HCT116 (cell line): ENCODE measurements at regions not wholly inside any gene's neighbourhood (a gene's known extent, or its start where the extent isn't known, plus 50 kb on each side); places are given as distances from the start of the nearest gene placed in this dataset.

ENCODE experiments used
- ATAC-seq: fragments of 200-7000 bp; cut with Tn5 transposase; 2 replicates; pipeline ENCODE4 v1.9.1; 2020; ENCODE audit warnings: mild to moderate bottlenecking, moderate library complexity
- BruUV-seq: library from RNA; stranded (reverse); fragments of 400-500 nt; replicated peaks from 2 replicates; lab custom pipeline; 2021; lab: Mats Ljungman, UMichigan
- CTCF ChIA-PET: fragments of 300-600 bp; sonication (Branson Sonifier 250); formaldehyde crosslinking; loops from one replicate; lab custom pipeline; 2021; ENCODE audit warnings: antibody characterized with exemption; lab: Charles Lee
- POLR2A ChIA-PET: fragments of 300-600, 350-600 bp; sonication (Branson Sonifier 250); formaldehyde crosslinking; loops from one replicate; lab custom pipeline; 2021; ENCODE audit warnings: antibody characterized with exemption; lab: Charles Lee
- RAD21 ChIA-PET, 2 experiments: fragments of 300-600 bp; sonication (Branson Sonifier 250); formaldehyde crosslinking; loops; one replicate each; lab custom pipeline; 2023; ENCODE audit warnings: low total read pairs in 2 of 2; ENCODE audit not compliant: uncharacterized antibody in 2 of 2, unreplicated experiment in 2 of 2, low non-redundant PET in 1 of 2; lab: Charles Lee
- DNase-seq: peaks from one replicate; pipeline ENCODE4 v3.0.0-alpha.2; 2010; ENCODE audit warnings: low read depth, low spot score
- H2AFZ ChIP-seq: fragments of 200-600 bp; shearing (Covaris generic), sonication (generic); 2 replicates; pipeline ENCODE4 v1.6.1; 2017; ENCODE audit warnings: low read depth, mixed run types, mixed read lengths, antibody characterized with exemption, low read length; ENCODE audit not compliant: poor library complexity, severe bottlenecking
- H3K27ac ChIP-seq: 2 replicates; pipeline ENCODE4 v1.5.1; 2012; ENCODE audit warnings: low read depth, low read length
- H3K27me3 ChIP-seq: fragments of 200-600 bp; sonication (generic); 2 replicates; pipeline ENCODE4 v1.6.1; 2016; ENCODE audit warnings: mixed run types, low read length, mixed read lengths; ENCODE audit not compliant: insufficient read depth
- H3K36me3 ChIP-seq, 2 experiments: fragments of 200-500 bp in 1 of 2; fragments of 200-600 bp in 1 of 2; sonication (Bioruptor generic) in 1 of 2; sonication (generic) in 1 of 2; 2 replicates each; pipeline versions ENCODE4 v1.5.1 to v1.6.1; 2014 to 2016; ENCODE audit warnings: low read length in 2 of 2, inconsistent platforms in 1 of 2, mixed read lengths in 1 of 2, mixed run types in 1 of 2; ENCODE audit not compliant: insufficient read depth in 2 of 2, control insufficient read depth in 1 of 2
- H3K4me1 ChIP-seq, 2 experiments: fragments of 200-600 bp in 1 of 2; sonication (generic) in 1 of 2; 2 replicates each; pipeline versions ENCODE4 v1.5.1 to v1.6.1; 2012 to 2017; ENCODE audit warnings: low read length in 2 of 2, inconsistent platforms in 1 of 2, mild to moderate bottlenecking in 1 of 2, mixed read lengths in 1 of 2, mixed run types in 1 of 2, moderate library complexity in 1 of 2; ENCODE audit not compliant: insufficient read depth in 2 of 2, control insufficient read depth in 1 of 2
- H3K4me2 ChIP-seq: fragments of 200-600 bp; sonication (generic); 2 replicates; pipeline ENCODE4 v1.6.1; 2017; ENCODE audit warnings: mixed run types, low read length, mixed read lengths
- H3K4me3 ChIP-seq, 2 experiments: fragments of 200-600 bp in 1 of 2; sonication (generic) in 1 of 2; replicated peaks in 1 of 2; 2 replicates each; pipeline ENCODE4 v1.5.1; 2011 to 2016; ENCODE audit warnings: low read length in 2 of 2, control low read depth in 1 of 2, low read depth in 1 of 2, mild to moderate bottlenecking in 1 of 2, mixed read lengths in 1 of 2, mixed run types in 1 of 2
- H3K79me2 ChIP-seq: fragments of 200-600 bp; sonication (generic); 2 replicates; pipeline ENCODE4 v1.6.1; 2017; ENCODE audit warnings: mild to moderate bottlenecking, mixed run types, low read length, moderate library complexity, mixed read lengths; ENCODE audit not compliant: insufficient read depth
- H3K9ac ChIP-seq: fragments of 200-600 bp; sonication (generic); 2 replicates; pipeline ENCODE4 v1.6.1; 2016; ENCODE audit warnings: low read length, mixed read lengths
- H3K9me2 ChIP-seq: fragments of 200-600 bp; sonication (generic), shearing (Covaris generic); 2 replicates; pipeline ENCODE4 v1.6.1; 2017; ENCODE audit warnings: mixed run types, mild to moderate bottlenecking, moderate library complexity; ENCODE audit not compliant: insufficient read depth
- H3K9me3 ChIP-seq, 2 experiments: fragments of 200-500 bp in 1 of 2; fragments of 200-600 bp in 1 of 2; sonication (Bioruptor generic) in 1 of 2; sonication (generic) in 1 of 2; 2 replicates each; pipeline ENCODE4 v1.6.1; 2014 to 2017; ENCODE audit warnings: low read length in 2 of 2, mixed read lengths in 2 of 2, inconsistent platforms in 1 of 2, low read depth in 1 of 2, mild to moderate bottlenecking in 1 of 2, mixed run types in 1 of 2, moderate library complexity in 1 of 2; ENCODE audit not compliant: control insufficient read depth in 1 of 2, insufficient read depth in 1 of 2
- H4K20me1 ChIP-seq: fragments of 200-600 bp; sonication (generic), shearing (Covaris generic); 2 replicates; pipeline ENCODE4 v1.6.1; 2017; ENCODE audit warnings: mixed run types, mild to moderate bottlenecking, moderate library complexity; ENCODE audit not compliant: insufficient read depth
- CBX3 ChIP-seq: IDR thresholded peaks from 2 replicates; pipeline ENCODE4 v1.6.1; 2012; ENCODE audit warnings: low read depth
- EGR1 ChIP-seq: IDR thresholded peaks from 2 replicates; pipeline ENCODE4 v1.6.1; 2012; ENCODE audit warnings: low read depth
- EZH2 ChIP-seq: fragments of 200-600 bp; sonication (generic); IDR thresholded peaks from 2 replicates; pipeline ENCODE4 v1.6.1; 2017; ENCODE audit warnings: antibody characterized with exemption, mixed run types
- EZH2phosphoT487 ChIP-seq: fragments of 200-600 bp; IDR thresholded peaks from 2 replicates; pipeline ENCODE4 v1.6.1; 2018; ENCODE audit warnings: antibody characterized with exemption, borderline replicate concordance
- FOSL1 ChIP-seq: IDR thresholded peaks from 2 replicates; pipeline ENCODE4 v1.6.1; 2012; ENCODE audit warnings: low read depth
- JUND ChIP-seq: IDR thresholded peaks from 2 replicates; pipeline ENCODE4 v1.6.1; 2012
- POLR2A ChIP-seq: IDR thresholded peaks from 2 replicates; pipeline ENCODE4 v1.7.0; 2011; ENCODE audit warnings: borderline replicate concordance; ENCODE audit not compliant: insufficient read depth, insufficient read length; ENCODE audit errors: extremely low read depth
- POLR2AphosphoS5 ChIP-seq: IDR thresholded peaks from 2 replicates; pipeline ENCODE4 v1.6.1; 2011; ENCODE audit warnings: mild to moderate bottlenecking, low read depth, low read length, moderate library complexity
- RAD21 ChIP-seq: IDR thresholded peaks from 2 replicates; pipeline ENCODE4 v1.6.1; 2012; ENCODE audit warnings: low read depth, mild to moderate bottlenecking
- SIN3A ChIP-seq: IDR thresholded peaks from 2 replicates; pipeline ENCODE4 v1.6.1; 2012; ENCODE audit warnings: low read depth
- SP1 ChIP-seq: IDR thresholded peaks from 2 replicates; pipeline ENCODE4 v1.6.1; 2012; ENCODE audit warnings: low read depth
- SRF ChIP-seq: IDR thresholded peaks from 2 replicates; pipeline ENCODE4 v1.6.1; 2012; ENCODE audit warnings: low read depth
- TCF7L2 ChIP-seq: IDR thresholded peaks from 2 replicates; pipeline ENCODE4 v1.7.0; 2011; ENCODE audit warnings: borderline replicate concordance, inconsistent platforms; ENCODE audit not compliant: insufficient read depth, insufficient read length; ENCODE audit errors: extremely low read depth
- ZFX ChIP-seq: fragments of 450-650 bp; IDR thresholded peaks from 2 replicates; pipeline ENCODE4 v1.6.1; 2017
- intact Hi-C: fragments of 100-400 bp; cut with micrococcal nuclease; formaldehyde crosslinking; loops from 2 replicates; pipeline ENCODE4 v1.10.0; 2022
- TF ChIP-seq, protein P1 (sequence below): IDR thresholded peaks from 2 replicates; pipeline ENCODE4 v1.6.1; 2011; ENCODE audit warnings: mild to moderate bottlenecking, low read length, moderate library complexity; ENCODE audit not compliant: insufficient replicate concordance; ENCODE audit errors: extremely low read depth
- TF ChIP-seq, protein P2 (sequence below): IDR thresholded peaks from 2 replicates; pipeline ENCODE4 v1.6.1; 2012; ENCODE audit warnings: low read depth
- TF ChIP-seq, protein P3 (sequence below), 3 experiments: fragments of 200-600 bp in 1 of 3; sonication (generic) in 1 of 3; IDR thresholded peaks in 2 of 3; conservative IDR thresholded peaks in 1 of 3; 2 replicates each; pipeline ENCODE4 v1.5.1; 2012 to 2017; ENCODE audit warnings: low read depth in 2 of 3, low read length in 2 of 3, antibody characterized with exemption in 1 of 3, borderline replicate concordance in 1 of 3, control low read depth in 1 of 3, mild to moderate bottlenecking in 1 of 3, mixed read lengths in 1 of 3, mixed run types in 1 of 3, moderate library complexity in 1 of 3; ENCODE audit not compliant: insufficient read depth in 1 of 3

DNA sequence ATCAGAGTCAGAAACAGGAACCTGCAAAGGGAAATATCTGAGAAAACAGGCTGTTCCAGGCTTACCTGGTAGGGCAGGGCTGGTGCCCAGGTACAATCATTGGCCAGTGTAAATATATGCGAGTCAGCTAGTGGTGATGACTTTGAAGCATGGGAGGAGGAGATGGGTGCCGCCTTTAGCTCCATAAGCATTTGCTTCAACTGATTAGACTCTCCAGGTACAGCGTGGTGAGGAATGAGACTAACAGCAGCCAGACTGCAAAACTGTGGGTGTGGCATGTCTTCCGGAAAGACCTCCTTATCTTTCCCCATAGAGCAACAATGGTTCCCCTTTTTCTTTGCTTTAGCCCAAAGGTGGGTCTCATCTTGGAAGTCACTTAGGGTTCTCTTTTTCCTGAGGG, 137.2 kb downstream of the LRIG2 start:
- Histone ChIP-seq H3K4me2 (no peak overlapping the region), H3K4me3 (no peak overlapping the region), H4K20me1 (no peaks in the 10 kb centered on the region), H3K79me2 (no peaks in the 10 kb centered on the region), H2AFZ (no peak overlapping the region), H3K27me3 (no peaks in the 10 kb centered on the region), H3K9me2 (no peaks in the 10 kb centered on the region), H3K4me1 (no peaks in the 10 kb centered on the region; a peak in 1 of 4 replicates), H3K9ac (no peak overlapping the region), H3K36me3 (no peaks in the 10 kb centered on the region), H3K27ac (no peak overlapping the region), H3K9me3 (no peaks in the 10 kb centered on the region; a peak in 1 of 4 replicates)
- CTCF ChIA-PET: no interaction called here
- RAD21 ChIA-PET: no interaction called here
- POLR2A ChIA-PET: no interaction called here
- no peak for ATAC-seq
- no peak for DNase-seq
- BruUV-seq: no TSS peak
- intact Hi-C loops: no loop called here
- no peak for TF ChIP-seq POLR2A
- no peak for TF ChIP-seq EGR1
- no peak for TF ChIP-seq SIN3A
- TF ChIP-seq JUND: no peak
- TF ChIP-seq EZH2phosphoT487: no peak
- no peak for TF ChIP-seq SRF
- no peak for TF ChIP-seq SP1
- no peak for TF ChIP-seq RAD21
- TF ChIP-seq CBX3: no peak
- TF ChIP-seq POLR2AphosphoS5: no peak
- no peak for TF ChIP-seq EZH2
- TF ChIP-seq ZFX: no peak
- TF ChIP-seq, protein P1, sequence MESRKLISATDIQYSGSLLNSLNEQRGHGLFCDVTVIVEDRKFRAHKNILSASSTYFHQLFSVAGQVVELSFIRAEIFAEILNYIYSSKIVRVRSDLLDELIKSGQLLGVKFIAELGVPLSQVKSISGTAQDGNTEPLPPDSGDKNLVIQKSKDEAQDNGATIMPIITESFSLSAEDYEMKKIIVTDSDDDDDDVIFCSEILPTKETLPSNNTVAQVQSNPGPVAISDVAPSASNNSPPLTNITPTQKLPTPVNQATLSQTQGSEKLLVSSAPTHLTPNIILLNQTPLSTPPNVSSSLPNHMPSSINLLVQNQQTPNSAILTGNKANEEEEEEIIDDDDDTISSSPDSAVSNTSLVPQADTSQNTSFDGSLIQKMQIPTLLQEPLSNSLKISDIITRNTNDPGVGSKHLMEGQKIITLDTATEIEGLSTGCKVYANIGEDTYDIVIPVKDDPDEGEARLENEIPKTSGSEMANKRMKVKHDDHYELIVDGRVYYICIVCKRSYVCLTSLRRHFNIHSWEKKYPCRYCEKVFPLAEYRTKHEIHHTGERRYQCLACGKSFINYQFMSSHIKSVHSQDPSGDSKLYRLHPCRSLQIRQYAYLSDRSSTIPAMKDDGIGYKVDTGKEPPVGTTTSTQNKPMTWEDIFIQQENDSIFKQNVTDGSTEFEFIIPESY: no peak
- TF ChIP-seq, protein P2, sequence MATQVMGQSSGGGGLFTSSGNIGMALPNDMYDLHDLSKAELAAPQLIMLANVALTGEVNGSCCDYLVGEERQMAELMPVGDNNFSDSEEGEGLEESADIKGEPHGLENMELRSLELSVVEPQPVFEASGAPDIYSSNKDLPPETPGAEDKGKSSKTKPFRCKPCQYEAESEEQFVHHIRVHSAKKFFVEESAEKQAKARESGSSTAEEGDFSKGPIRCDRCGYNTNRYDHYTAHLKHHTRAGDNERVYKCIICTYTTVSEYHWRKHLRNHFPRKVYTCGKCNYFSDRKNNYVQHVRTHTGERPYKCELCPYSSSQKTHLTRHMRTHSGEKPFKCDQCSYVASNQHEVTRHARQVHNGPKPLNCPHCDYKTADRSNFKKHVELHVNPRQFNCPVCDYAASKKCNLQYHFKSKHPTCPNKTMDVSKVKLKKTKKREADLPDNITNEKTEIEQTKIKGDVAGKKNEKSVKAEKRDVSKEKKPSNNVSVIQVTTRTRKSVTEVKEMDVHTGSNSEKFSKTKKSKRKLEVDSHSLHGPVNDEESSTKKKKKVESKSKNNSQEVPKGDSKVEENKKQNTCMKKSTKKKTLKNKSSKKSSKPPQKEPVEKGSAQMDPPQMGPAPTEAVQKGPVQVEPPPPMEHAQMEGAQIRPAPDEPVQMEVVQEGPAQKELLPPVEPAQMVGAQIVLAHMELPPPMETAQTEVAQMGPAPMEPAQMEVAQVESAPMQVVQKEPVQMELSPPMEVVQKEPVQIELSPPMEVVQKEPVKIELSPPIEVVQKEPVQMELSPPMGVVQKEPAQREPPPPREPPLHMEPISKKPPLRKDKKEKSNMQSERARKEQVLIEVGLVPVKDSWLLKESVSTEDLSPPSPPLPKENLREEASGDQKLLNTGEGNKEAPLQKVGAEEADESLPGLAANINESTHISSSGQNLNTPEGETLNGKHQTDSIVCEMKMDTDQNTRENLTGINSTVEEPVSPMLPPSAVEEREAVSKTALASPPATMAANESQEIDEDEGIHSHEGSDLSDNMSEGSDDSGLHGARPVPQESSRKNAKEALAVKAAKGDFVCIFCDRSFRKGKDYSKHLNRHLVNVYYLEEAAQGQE: no peak
- no peak for TF ChIP-seq TCF7L2
- TF ChIP-seq, protein P3, sequence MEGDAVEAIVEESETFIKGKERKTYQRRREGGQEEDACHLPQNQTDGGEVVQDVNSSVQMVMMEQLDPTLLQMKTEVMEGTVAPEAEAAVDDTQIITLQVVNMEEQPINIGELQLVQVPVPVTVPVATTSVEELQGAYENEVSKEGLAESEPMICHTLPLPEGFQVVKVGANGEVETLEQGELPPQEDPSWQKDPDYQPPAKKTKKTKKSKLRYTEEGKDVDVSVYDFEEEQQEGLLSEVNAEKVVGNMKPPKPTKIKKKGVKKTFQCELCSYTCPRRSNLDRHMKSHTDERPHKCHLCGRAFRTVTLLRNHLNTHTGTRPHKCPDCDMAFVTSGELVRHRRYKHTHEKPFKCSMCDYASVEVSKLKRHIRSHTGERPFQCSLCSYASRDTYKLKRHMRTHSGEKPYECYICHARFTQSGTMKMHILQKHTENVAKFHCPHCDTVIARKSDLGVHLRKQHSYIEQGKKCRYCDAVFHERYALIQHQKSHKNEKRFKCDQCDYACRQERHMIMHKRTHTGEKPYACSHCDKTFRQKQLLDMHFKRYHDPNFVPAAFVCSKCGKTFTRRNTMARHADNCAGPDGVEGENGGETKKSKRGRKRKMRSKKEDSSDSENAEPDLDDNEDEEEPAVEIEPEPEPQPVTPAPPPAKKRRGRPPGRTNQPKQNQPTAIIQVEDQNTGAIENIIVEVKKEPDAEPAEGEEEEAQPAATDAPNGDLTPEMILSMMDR (IDR thresholded peaks at IDR 0.05 in 2 of 3, conservative IDR thresholded peaks at IDR 0.05 in 1 of 3; ENCODE audit: borderline replicate concordance in 1 of 3, insufficient read depth in 1 of 3, low read depth in 2 of 3, low read length in 2 of 3): no peak
- no peak for TF ChIP-seq FOSL1
